CD4-positive, alpha-beta T cell treated with Interleukin-15 for 1 hour (primary cell): ENCODE measurements at regions not wholly inside any gene's neighbourhood (a gene's known extent, or its start where the extent isn't known, plus 50 kb on each side); places are given as distances from the start of the nearest gene placed in this dataset.
"Not testable (repeated sequence)": the region's sequence is repeated elsewhere in the genome, so short reads cannot be mapped to it uniquely, and the experiment has no call there.

Experiments used
- DNase-seq: peaks from one replicate; pipeline ENCODE4 v3.0.0-alpha.2; 2020

GRCh38 chr12:131425112-131426075 lies 285.5 kb upstream of the SFSWAP start:
- DNase-seq, result no peak

GRCh38 chr12:131428091-131428685 lies 282.7 kb upstream of the SFSWAP start:
- no peak for DNase-seq

GRCh38 chr12:131429221-131429620 lies 281.7 kb upstream of the SFSWAP start:
- DNase-seq, result not testable (repeated sequence)

GRCh38 chr12:131429697-131430096 lies 281.2 kb upstream of the SFSWAP start:
- DNase-seq, result not testable (repeated sequence)

- DNase-seq, result no peak
Observed at GRCh38 chr12:131430158-131430742, 280.6 kb upstream of the SFSWAP start.

- not testable (repeated sequence) for DNase-seq
Observed at GRCh38 chr12:131431126-131431655, 279.7 kb upstream of the SFSWAP start.

- no peak for DNase-seq
Observed at GRCh38 chr12:131432532-131433260, 278.2 kb upstream of the SFSWAP start.

- DNase-seq, result no peak
Observed at GRCh38 chr12:131434208-131435125, 276.4 kb upstream of the SFSWAP start.

GRCh38 chr12:131436922-131437705 lies 273.8 kb upstream of the SFSWAP start:
- DNase-seq, result no peak

- DNase-seq, result no peak
Observed at GRCh38 chr12:131437706-131438492, 273.0 kb upstream of the SFSWAP start.

GRCh38 chr12:131438493-131438835 lies 272.4 kb upstream of the SFSWAP start:
- not testable (repeated sequence) for DNase-seq

- no peak for DNase-seq
Observed at GRCh38 chr12:131438881-131439280, 272.0 kb upstream of the SFSWAP start.

- DNase-seq, result not testable (repeated sequence)
Observed at GRCh38 chr12:131439752-131440151, 271.1 kb upstream of the SFSWAP start.

- not testable (repeated sequence) for DNase-seq
Observed at GRCh38 chr12:131440209-131441059, 270.5 kb upstream of the SFSWAP start.

GRCh38 chr12:131441060-131441396 lies 269.9 kb upstream of the SFSWAP start:
- no peak for DNase-seq

- no peak for DNase-seq
Observed at GRCh38 chr12:131441638-131442336, 269.1 kb upstream of the SFSWAP start.

GRCh38 chr12:131442337-131442918 lies 268.5 kb upstream of the SFSWAP start:
- no peak for DNase-seq
